Adipose tissue (tissue), 3 donors: ENCODE measurements at regions not wholly inside any gene's neighbourhood (a gene's known extent, or its start where the extent isn't known, plus 50 kb on each side); places are given as distances from the start of the nearest gene placed in this dataset.

Experiments used
- H3K27ac ChIP-seq: one replicate; pipeline ENCODE4 v1.5.1; 2013; ENCODE audit warnings: low read depth, low read length
- WGBS, 3 donors: extraction: QIAGEN DNeasy Blood & Tissue Kit; methylation state at CpG; one replicate each; pipeline ENCODE4 v1.1.7; 2013; 5-methylcytosine and 5-hydroxymethylcytosine counted together
- donor health status: healthy with polysubstance abuse.
- donor health status: Bipolar disorder and iron deficiency.
- donor health status: healthy.

DNA sequence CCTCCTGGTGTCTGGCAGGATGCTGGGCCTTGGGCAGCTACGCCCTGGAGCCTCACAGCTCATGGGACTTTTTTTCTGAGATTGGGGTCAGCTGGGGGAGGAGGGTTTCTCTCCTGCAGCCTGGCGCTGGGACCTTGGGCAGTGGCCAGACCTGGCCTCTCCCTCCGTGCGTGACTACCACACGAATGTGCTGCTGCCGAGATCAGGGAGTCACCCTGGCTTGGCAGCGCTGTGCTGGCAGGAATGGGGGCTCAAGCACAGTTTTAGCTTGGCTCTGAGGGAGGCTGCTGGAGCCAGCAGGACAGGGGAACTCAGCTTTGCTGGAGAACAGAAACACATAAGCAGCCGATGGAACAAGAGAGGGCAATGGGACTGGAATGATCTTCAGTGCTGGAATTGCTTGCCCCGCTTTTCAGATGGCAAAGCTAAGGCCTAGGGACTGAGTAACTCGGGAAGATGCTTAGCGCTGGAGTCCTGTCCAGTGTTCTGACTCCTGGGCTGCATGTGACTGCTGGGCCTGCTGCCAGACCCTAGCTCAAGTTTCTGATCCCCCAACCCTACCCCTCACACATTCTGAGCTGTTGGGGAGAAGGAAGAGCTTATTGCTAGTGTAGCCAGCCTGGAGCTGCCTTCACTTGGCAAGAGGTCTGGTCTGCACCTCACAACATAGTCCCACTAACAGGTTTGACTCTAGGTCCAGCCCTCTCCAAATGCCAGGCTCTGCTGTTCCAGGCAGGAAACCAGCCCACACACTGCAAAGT lies 69.9 kb downstream of the NAV1 start:
- 55 to 73% (median 60%) methylated on average over 11 of the region's 11 CpGs for WGBS, 3 donors
- no peak overlapping the region for H3K27ac ChIP-seq

DNA sequence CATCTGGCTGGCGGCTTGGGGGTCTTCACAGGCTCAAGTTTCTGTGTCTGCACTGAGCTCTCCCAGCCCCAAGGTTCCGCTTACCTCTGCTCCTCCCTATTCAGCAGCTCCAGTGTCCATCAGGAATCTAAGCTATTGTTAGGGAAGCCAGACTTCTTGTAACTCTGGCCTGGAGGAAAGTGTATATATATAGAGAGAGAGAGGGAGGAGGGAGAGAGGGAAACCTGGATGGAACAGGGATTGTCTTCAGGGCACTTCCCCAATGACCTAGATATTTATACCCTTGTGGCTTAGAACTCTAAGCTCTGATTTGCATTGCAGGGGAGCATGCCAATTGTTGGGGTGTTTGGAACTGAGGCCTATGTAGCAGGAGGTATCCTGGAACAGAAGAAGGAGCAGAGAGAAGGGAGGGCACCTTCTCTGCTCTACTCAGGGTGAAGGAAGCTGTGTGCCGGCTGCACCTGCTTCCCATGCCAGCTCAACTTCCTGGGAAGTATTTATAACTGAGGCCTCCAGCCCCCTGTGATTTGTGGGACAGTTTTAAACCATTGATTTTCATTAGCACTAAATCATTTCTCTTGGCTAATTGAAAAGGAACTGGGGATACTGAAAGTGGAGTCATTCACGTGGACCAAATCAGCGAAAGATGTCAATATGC lies 70.9 kb downstream of the NAV1 start:
- WGBS, 3 donors: 82 to 89% (median 86%) methylated on average over 5 of the region's 5 CpGs
- H3K27ac ChIP-seq: no peak overlapping the region

DNA sequence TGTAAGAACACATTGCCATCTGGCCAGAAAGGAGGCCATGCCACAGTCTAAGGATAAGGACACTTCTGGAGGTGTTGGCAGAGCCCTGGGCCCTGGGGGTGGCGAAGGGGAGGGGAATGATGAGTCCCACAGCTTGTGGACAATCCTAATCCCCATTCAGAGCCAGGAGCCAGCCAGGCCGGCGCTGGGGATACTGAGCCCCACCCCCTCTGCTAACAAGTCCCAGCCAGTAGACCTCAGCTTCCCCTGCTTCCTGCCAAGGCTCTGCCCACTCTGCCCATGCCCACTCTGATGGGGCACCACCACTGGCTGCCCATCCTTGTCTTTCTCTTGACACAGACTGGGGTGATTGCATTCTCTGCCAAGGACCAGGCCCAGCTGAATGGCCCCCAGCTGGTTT lies 71.9 kb downstream of the NAV1 start:
- H3K27ac ChIP-seq: no peak overlapping the region
- 64 to 76% (median 74%) methylated on average over 3 of the region's 3 CpGs for WGBS, 3 donors

GRCh38 chr1:201612645-201613044 lies 73.7 kb downstream of the NAV1 start:
- no peak overlapping the region for H3K27ac ChIP-seq
- 71 to 87% (median 83%) methylated on average over 4 of the region's 4 CpGs for WGBS, 3 donors

- no peak overlapping the region for H3K27ac ChIP-seq
- WGBS, 3 donors: 21 to 34% (median 25%) methylated on average over 22 of the region's 22 CpGs
Observed at GRCh38 chr1:201614262-201615015, 75.5 kb downstream of the NAV1 start.

DNA sequence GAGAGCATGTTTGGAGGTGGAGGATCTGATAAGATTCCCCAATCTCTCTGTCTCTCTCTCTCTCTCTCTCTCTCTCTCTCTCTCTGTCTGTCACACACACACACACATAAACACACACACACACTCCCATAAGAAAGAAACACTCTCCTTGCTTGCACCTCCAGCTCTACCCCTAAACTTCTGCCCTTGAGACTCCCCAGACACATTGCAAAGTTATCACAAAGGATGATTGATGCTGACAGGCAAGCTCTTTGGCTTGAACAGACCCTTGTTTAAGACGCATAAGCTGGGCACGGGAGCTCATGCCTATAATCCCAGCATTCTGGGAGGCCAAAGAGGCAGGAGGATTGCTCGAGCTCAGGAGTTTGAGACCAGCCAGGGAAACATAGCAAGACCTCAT lies 78.2 kb downstream of the NAV1 start:
- 73 to 93% (median 91%) methylated on average over 3 of the region's 3 CpGs for WGBS, 3 donors
- no peak overlapping the region for H3K27ac ChIP-seq

DNA sequence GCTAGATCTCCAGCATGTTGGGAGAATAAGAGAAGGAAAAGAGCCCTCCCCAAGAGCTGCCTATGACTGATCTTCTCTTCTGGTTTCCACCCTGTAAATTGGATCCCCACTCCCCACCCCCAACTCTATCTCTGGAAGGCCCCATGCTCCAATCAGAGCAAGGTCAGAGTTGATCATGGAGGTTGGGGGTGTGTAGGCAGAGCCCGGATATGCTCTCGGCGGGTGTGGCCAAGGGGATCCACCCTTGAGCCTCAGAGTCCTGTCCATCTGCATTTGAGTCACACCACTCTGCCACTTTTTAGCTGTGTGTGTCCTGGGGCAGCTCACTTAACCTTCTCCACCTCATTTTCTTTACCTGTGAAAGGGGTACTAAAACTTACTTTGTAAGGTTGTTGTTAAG lies 79.5 kb downstream of the NAV1 start:
- H3K27ac ChIP-seq: no peak overlapping the region
- 80 to 95% (median 93%) methylated on average over 3 of the region's 3 CpGs for WGBS, 3 donors

DNA sequence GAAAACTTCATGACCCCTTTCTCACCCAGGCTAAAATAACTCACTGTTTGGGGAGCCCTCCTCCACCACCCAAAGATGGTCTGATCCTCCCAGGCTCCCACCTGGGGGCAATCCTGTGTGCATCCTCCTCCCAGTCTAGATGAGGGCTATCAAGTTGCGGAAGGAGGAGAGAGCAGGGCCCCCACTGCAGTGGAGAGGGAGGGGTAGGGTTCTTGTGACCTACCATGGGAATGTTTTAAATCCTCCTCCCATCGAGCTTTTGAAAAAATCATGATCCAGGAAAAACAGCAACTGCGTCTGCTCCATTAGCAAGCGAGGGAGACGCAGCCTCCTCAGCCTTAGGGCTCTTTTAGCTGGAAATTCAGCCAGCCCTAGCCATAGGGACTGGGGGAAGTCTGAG lies 80.0 kb downstream of the NAV1 start:
- H3K27ac ChIP-seq: no peak overlapping the region
- 85 to 90% (median 88%) methylated on average over 5 of the region's 5 CpGs for WGBS, 3 donors

DNA sequence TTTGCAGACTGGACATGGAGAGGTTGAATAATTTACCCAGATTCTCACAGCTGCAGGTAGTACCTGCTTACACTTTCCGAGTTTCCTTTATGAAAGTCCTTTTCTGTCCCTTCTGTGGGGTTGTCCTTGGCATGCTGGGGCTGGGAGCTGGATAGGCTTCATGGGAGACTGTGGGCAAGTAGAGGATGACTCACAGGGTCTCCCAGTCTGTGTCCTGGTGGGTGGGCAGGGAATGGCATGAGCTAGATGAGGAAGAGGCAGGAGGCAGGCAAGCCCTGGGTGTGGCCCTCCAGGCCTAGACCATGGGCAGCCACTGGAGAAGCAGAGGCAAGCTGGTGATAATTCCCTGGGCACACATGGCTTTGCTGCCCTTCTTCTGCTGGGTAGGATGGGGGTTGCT lies 80.6 kb downstream of the NAV1 start:
- 87 to 100% (median 89%) methylated on average over 1 of the region's 1 CpG for WGBS, 3 donors
- no peak overlapping the region for H3K27ac ChIP-seq

DNA sequence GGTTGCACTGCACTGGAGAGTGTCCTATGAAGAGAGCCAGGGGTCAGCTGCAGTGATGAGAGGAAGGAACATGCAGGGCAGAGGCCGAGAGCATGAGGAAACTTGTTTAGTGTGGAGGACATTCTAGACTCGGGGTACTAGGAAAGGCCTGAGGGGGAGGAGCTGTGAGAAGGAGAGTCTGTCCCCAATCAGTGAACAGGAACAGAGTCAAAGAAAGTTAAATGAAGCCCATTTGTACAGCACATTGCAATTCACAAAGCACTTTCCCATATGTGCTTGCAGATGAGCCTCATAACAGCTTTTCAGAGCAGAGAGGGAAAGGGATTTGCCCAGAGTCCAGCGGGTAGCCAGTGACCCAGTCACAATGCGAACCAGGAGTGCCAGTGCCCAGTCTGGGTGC lies 83.4 kb downstream of the NAV1 start:
- WGBS, 3 donors: 73 to 86% (median 80%) methylated on average over 4 of the region's 4 CpGs
- H3K27ac ChIP-seq: no peak overlapping the region

DNA sequence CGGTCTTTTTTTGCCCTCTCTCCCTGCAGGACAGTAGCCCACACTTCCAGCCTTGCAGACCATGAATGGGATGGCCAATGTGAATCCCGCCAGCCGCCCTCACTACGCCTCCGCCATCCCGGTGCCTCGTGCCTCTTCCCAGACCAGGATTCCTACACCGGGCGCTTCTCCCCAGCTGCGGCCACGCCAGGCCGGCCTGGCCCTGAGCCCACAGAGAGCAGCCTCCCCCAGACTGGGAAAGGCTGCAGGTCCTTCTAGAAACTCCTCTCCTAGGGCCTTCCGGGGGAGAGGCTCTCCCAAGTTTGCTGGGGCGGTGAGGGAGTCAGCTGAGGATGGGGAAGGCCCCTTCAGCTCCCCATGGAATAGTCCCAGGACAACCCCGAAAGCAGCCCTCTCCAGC lies 83.9 kb downstream of the NAV1 start:
- 84 to 90% (median 89%) methylated on average over 15 of the region's 15 CpGs for WGBS, 3 donors
- no peak overlapping the region for H3K27ac ChIP-seq

GRCh38 chr1:201624741-201625225 lies 85.9 kb downstream of the NAV1 start:
- 68 to 73% (median 72%) methylated on average over 4 of the region's 4 CpGs for WGBS, 3 donors
- H3K27ac ChIP-seq: no peak overlapping the region

GRCh38 chr1:201625226-201625761 lies 86.4 kb downstream of the NAV1 start:
- WGBS, 3 donors: 50 to 75% (median 61%) methylated on average over 3 of the region's 3 CpGs
- H3K27ac ChIP-seq: no peak overlapping the region

- no peak overlapping the region for H3K27ac ChIP-seq
- 91 to 97% (median 97%) methylated on average over 3 of the region's 3 CpGs for WGBS, 3 donors
Observed at GRCh38 chr1:201625851-201626251, 86.9 kb downstream of the NAV1 start.

- no peak overlapping the region for H3K27ac ChIP-seq
- 79 to 92% (median 79%) methylated on average over 4 of the region's 4 CpGs for WGBS, 3 donors
Observed at GRCh38 chr1:201626629-201627275, 87.8 kb downstream of the NAV1 start.

GRCh38 chr1:201628490-201628889 lies 89.6 kb downstream of the NAV1 start:
- WGBS, 3 donors: 46 to 72% (median 56%) methylated on average over 6 of the region's 6 CpGs
- no peak overlapping the region for H3K27ac ChIP-seq

DNA sequence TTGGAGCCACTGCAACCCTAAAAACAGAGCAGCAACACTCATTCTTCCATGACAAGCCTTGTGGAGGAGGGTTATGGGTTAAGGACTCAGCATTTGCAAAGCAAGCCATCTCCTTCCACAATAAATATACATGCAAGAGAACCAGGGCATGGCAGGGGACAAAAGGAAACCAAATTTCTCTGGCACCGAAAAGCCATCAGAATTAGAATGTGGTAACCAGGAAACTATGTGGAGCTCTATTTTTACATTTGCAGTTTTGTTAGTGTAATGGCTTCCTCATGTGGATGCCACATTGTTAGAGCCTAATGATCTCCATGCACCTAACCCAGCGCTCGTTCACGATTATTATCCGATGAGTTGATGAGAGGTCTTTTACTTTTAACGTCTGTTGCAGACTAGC lies 91.7 kb downstream of the NAV1 start:
- 80 to 86% (median 85%) methylated on average over 6 of the region's 6 CpGs for WGBS, 3 donors
- H3K27ac ChIP-seq: no peak overlapping the region

DNA sequence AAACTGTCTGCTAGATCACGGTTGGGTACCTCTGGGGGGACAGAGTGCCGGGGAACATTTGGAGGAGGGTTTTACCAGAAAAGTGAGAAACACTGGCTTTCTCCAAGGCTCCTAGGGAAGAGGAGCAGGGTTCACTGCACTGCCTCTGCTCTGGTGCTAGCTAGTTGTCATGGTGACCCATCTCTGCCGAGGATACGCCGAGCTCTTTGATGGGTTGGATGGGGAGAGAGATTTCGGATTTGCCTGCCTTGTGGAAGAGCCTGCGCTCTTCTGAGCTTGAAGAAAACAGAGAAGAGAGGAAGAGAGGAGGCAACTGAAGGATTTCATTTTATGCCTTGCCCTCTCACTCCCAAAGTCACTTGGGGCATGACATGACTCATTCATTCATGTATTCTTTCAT lies 92.1 kb downstream of the NAV1 start:
- no peak overlapping the region for H3K27ac ChIP-seq
- WGBS, 3 donors: 95 to 97% (median 96%) methylated on average over 7 of the region's 7 CpGs
